ENCODE measurements at regions not wholly inside any gene's neighbourhood (a gene's known extent, or its start where the extent isn't known, plus 50 kb on each side); places are given as distances from the start of the nearest gene placed in this dataset.

DNA sequence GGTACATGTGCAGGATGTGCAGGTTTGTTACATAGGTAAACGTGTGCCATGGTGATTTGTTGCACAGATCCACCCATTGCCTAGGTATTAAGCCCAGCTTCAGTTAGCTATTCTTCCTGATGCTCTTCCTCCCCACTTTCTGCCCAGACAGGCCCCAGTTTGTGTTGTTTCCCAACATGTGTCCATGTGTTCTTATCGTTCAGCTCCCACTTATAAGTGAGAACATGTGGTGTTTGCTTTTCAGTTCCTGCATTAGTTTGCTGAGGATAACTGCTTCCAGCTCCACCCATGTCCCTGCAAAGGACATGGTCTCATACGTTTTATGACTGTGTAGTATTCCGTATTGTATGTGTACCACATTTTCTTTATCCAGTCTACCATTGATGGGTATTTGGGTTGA is 251.7 kb upstream of the NOVA1 start:
- Histone ChIP-seq H3K4ac (ENCODE audit: low read length) (no peak overlapping the region), H3K4me1 (ENCODE audit: control insufficient read depth in 2 of 2, insufficient read depth in 1 of 2, low read depth in 1 of 2, low read length in 2 of 2) (peaks cover 1 to 5% of the 10 kb centered on the region in 2 donors), H2BK12ac (ENCODE audit: low read length) (no peak overlapping the region), H4K91ac (ENCODE audit: low read depth, low read length, poor library complexity) (no peak overlapping the region), H3K9me3 (replicated peaks in 1 of 2; ENCODE audit: control insufficient read depth in 2 of 2, insufficient read depth in 1 of 2, low read depth in 1 of 2, low read length in 2 of 2) (no peaks in the 10 kb centered on the region), H3K36me3 (replicated peaks in 1 of 2; ENCODE audit: control insufficient read depth in 2 of 2, insufficient read depth in 2 of 2, low read length in 2 of 2) (no peaks in the 10 kb centered on the region), H3K14ac (ENCODE audit: low read length) (no peak overlapping the region), H2BK15ac (ENCODE audit: low read length) (no peak overlapping the region), H3K18ac (ENCODE audit: low read length) (no peak overlapping the region), H2AK5ac (ENCODE audit: low read depth, low read length) (no peak overlapping the region), H3K27ac (replicated peaks; ENCODE audit: low read length) (no peak overlapping the region), H3K4me2 (ENCODE audit: insufficient read depth, low read length, poor library complexity, severe bottlenecking) (no peak overlapping the region), H2BK120ac (ENCODE audit: low read depth, low read length) (no peak overlapping the region), H3K79me1 (ENCODE audit: low read depth, low read length) (no peaks in the 10 kb centered on the region), H3K23ac (ENCODE audit: low read depth, low read length, poor library complexity) (no peak overlapping the region), H2AFZ (ENCODE audit: low read length) (no peak overlapping the region), H2BK5ac (ENCODE audit: low read length) (no peak overlapping the region), H3K27me3 (ENCODE audit: control insufficient read depth in 3 of 3, insufficient read depth in 3 of 3, low read depth in 1 of 3, low read length in 3 of 3) (no peaks in the 10 kb centered on the region), H3K4me3 (ENCODE audit: low read length in 2 of 2) (no peak overlapping the region), H4K8ac (ENCODE audit: low read depth, low read length) (no peak overlapping the region), H3K9ac (ENCODE audit: low read depth, low read length, poor library complexity) (no peak overlapping the region)
- whole genome bisulfite sequencing, 2 donors (ENCODE audit: extremely low coverage in 2 of 2, insufficient read length in 2 of 2, insufficient replicate concordance in 1 of 2): no CpG with 5 or more reads among the region's 4 CpGs
- no peak for DNase-seq (ENCODE audit: low spot score)

DNA sequence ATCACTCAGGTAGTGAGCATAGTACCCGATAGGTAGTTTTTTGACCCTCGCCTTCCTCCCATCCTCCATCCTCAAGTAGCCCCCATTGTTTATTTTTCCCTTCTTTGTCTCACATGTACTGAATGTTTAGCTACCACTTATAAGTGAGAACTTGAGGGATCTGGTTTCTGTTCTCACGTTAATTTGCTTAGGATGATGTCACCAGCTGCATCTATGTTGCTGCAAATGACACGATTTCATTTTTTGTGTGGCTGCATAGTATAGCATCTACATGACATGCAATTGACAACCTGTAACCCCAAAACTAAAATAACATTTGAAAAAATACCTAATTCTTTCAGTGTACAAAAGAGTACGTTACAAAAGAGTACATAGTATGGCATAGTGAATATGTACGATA is 254.0 kb upstream of the NOVA1 start:
- no peak overlapping the region for H3K4me2 ChIP-seq (ENCODE audit: insufficient read depth, low read length, poor library complexity, severe bottlenecking)
- H3K14ac ChIP-seq (ENCODE audit: low read length): no peak overlapping the region
- H2BK12ac ChIP-seq (ENCODE audit: low read length): no peak overlapping the region
- H2BK120ac ChIP-seq (ENCODE audit: low read depth, low read length): no peak overlapping the region
- H3K9ac ChIP-seq (ENCODE audit: low read depth, low read length, poor library complexity): no peak overlapping the region
- H3K4me1 ChIP-seq (ENCODE audit: control insufficient read depth in 2 of 2, insufficient read depth in 1 of 2, low read depth in 1 of 2, low read length in 2 of 2): no peaks in the 10 kb centered on the region
- no peak overlapping the region for H3K4ac ChIP-seq (ENCODE audit: low read length)
- H4K91ac ChIP-seq (ENCODE audit: low read depth, low read length, poor library complexity): no peak overlapping the region
- no peak overlapping the region for H4K8ac ChIP-seq (ENCODE audit: low read depth, low read length)
- H3K9me3 ChIP-seq (replicated peaks in 1 of 2; ENCODE audit: control insufficient read depth in 2 of 2, insufficient read depth in 1 of 2, low read depth in 1 of 2, low read length in 2 of 2): no peaks in the 10 kb centered on the region
- H2BK15ac ChIP-seq (ENCODE audit: low read length): no peak overlapping the region
- H3K23ac ChIP-seq (ENCODE audit: low read depth, low read length, poor library complexity): no peak overlapping the region
- H3K36me3 ChIP-seq (replicated peaks in 1 of 2; ENCODE audit: control insufficient read depth in 2 of 2, insufficient read depth in 2 of 2, low read length in 2 of 2): no peaks in the 10 kb centered on the region
- no peak overlapping the region for H3K4me3 ChIP-seq (ENCODE audit: low read length in 2 of 2)
- no peaks in the 10 kb centered on the region for H3K27me3 ChIP-seq (ENCODE audit: control insufficient read depth in 3 of 3, insufficient read depth in 3 of 3, low read depth in 1 of 3, low read length in 3 of 3)
- H2AK5ac ChIP-seq (ENCODE audit: low read depth, low read length): no peak overlapping the region
- no peak for DNase-seq (ENCODE audit: low spot score)
- no peak overlapping the region for H2AFZ ChIP-seq (ENCODE audit: low read length)
- WGBS, 2 donors (ENCODE audit: extremely low coverage in 2 of 2, insufficient read length in 2 of 2, insufficient replicate concordance in 1 of 2): no CpG with 5 or more reads among the region's 6 CpGs
- no peak overlapping the region for H3K27ac ChIP-seq (replicated peaks; ENCODE audit: low read length)
- no peak overlapping the region for H3K18ac ChIP-seq (ENCODE audit: low read length)
- no peaks in the 10 kb centered on the region for H3K79me1 ChIP-seq (ENCODE audit: low read depth, low read length)
- no peak overlapping the region for H2BK5ac ChIP-seq (ENCODE audit: low read length)

DNA sequence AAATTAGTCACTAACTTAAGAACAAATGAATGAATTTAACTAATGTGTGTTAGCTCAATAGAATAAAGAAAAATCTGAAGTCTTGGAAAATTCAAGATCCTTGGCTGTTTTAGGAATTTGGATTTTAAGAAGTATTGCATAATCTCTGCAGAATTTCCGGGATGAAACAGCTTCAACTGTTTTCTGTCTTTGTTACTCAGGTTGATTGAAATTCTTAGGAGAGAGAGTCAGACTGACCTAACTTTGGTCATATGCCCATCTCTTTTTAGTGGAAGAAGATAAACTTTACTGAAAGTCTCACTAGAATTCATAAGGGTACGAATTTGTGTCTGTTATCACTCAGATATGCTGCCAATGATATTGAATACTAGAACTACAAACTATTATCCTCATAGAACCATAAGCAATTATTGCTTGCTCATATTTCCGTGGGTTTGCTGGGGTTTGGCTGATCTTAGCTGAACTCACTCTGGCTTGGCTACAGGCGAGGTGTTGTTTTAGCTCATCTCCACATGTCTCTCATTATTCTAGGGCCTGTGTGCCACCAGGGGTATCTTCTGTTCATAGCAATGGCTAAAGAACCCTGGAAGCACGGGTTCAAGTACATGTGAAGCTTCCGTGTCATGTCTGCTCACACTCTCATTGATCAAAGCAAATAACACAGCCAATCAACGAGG is 257.4 kb upstream of the NOVA1 start:
- DNase-seq (ENCODE audit: low spot score): no peak
- no peaks in the 10 kb centered on the region for H3K36me3 ChIP-seq (replicated peaks in 1 of 2; ENCODE audit: control insufficient read depth in 2 of 2, insufficient read depth in 2 of 2, low read length in 2 of 2)
- no peak overlapping the region for H3K4me3 ChIP-seq (ENCODE audit: low read length in 2 of 2)
- no peak overlapping the region for H3K14ac ChIP-seq (ENCODE audit: low read length)
- no peak overlapping the region for H3K18ac ChIP-seq (ENCODE audit: low read length)
- no peak overlapping the region for H2BK15ac ChIP-seq (ENCODE audit: low read length)
- H2AK5ac ChIP-seq (ENCODE audit: low read depth, low read length): no peak overlapping the region
- no peak overlapping the region for H2BK12ac ChIP-seq (ENCODE audit: low read length)
- H3K27me3 ChIP-seq (ENCODE audit: control insufficient read depth in 3 of 3, insufficient read depth in 3 of 3, low read depth in 1 of 3, low read length in 3 of 3): no peaks in the 10 kb centered on the region
- no CpG with 5 or more reads among the region's 7 CpGs for WGBS, 2 donors (ENCODE audit: extremely low coverage in 2 of 2, insufficient read length in 2 of 2, insufficient replicate concordance in 1 of 2)
- no peak overlapping the region for H3K27ac ChIP-seq (replicated peaks; ENCODE audit: low read length)
- H2BK120ac ChIP-seq (ENCODE audit: low read depth, low read length): no peak overlapping the region
- no peak overlapping the region for H2AFZ ChIP-seq (ENCODE audit: low read length)
- H3K79me1 ChIP-seq (ENCODE audit: low read depth, low read length): no peaks in the 10 kb centered on the region
- H2BK5ac ChIP-seq (ENCODE audit: low read length): no peak overlapping the region
- H3K23ac ChIP-seq (ENCODE audit: low read depth, low read length, poor library complexity): no peak overlapping the region
- no peaks in the 10 kb centered on the region for H3K9me3 ChIP-seq (replicated peaks in 1 of 2; ENCODE audit: control insufficient read depth in 2 of 2, insufficient read depth in 1 of 2, low read depth in 1 of 2, low read length in 2 of 2)
- no peak overlapping the region for H4K91ac ChIP-seq (ENCODE audit: low read depth, low read length, poor library complexity)
- H3K4me2 ChIP-seq (ENCODE audit: insufficient read depth, low read length, poor library complexity, severe bottlenecking): no peak overlapping the region
- no peak overlapping the region for H3K4ac ChIP-seq (ENCODE audit: low read length)
- H3K9ac ChIP-seq (ENCODE audit: low read depth, low read length, poor library complexity): no peak overlapping the region
- H4K8ac ChIP-seq (ENCODE audit: low read depth, low read length): no peak overlapping the region
- H3K4me1 ChIP-seq (ENCODE audit: control insufficient read depth in 2 of 2, insufficient read depth in 1 of 2, low read depth in 1 of 2, low read length in 2 of 2): no peaks in the 10 kb centered on the region

DNA sequence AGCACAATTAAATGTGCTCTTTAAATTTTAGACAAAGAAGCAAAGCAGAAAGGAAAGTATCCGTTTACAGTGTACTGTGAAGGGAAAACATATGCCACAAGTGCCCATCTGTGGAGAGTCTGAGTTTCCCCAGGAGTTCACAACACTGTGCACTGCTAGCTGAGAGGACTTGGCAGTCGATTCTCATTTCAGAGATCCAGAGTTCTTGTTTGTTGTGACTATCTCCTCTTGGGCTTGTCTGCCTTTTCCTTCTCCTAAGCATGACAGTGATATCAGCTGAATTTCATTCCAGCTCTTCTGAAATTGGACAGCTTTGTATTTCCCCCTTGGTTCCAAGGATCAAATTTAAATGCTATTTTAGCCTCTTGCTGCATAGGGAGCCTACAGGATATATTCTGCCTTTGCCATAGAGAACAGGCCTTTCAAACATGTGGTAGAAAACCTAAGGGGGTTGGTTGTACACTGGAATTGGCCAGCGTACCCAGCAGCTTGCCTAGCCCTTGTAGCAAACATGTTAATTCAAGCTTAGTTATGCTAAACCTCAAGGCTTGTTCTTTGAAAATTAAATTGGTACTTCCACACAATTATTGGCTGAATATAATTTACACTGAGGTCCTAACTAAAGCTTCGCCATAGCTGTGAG is 259.2 kb upstream of the NOVA1 start:
- Histone ChIP-seq H3K4ac (ENCODE audit: low read length) (no peak overlapping the region), H2AFZ (ENCODE audit: low read length) (peak overlapping the region; percentile 1), H3K27ac (replicated peaks; ENCODE audit: low read length) (no peak overlapping the region), H3K4me3 (ENCODE audit: low read length in 2 of 2) (no peak overlapping the region), H3K18ac (ENCODE audit: low read length) (no peak overlapping the region), H3K36me3 (replicated peaks in 1 of 2; ENCODE audit: control insufficient read depth in 2 of 2, insufficient read depth in 2 of 2, low read length in 2 of 2) (no peaks in the 10 kb centered on the region), H3K4me1 (ENCODE audit: control insufficient read depth in 2 of 2, insufficient read depth in 1 of 2, low read depth in 1 of 2, low read length in 2 of 2) (no peaks in the 10 kb centered on the region), H3K27me3 (ENCODE audit: control insufficient read depth in 3 of 3, insufficient read depth in 3 of 3, low read depth in 1 of 3, low read length in 3 of 3) (no peaks in the 10 kb centered on the region), H3K14ac (ENCODE audit: low read length) (no peak overlapping the region), H3K9ac (ENCODE audit: low read depth, low read length, poor library complexity) (no peak overlapping the region), H3K9me3 (replicated peaks in 1 of 2; ENCODE audit: control insufficient read depth in 2 of 2, insufficient read depth in 1 of 2, low read depth in 1 of 2, low read length in 2 of 2) (no peaks in the 10 kb centered on the region), H4K8ac (ENCODE audit: low read depth, low read length) (no peak overlapping the region), H4K91ac (ENCODE audit: low read depth, low read length, poor library complexity) (no peak overlapping the region), H2AK5ac (ENCODE audit: low read depth, low read length) (no peak overlapping the region), H3K23ac (ENCODE audit: low read depth, low read length, poor library complexity) (no peak overlapping the region), H2BK5ac (ENCODE audit: low read length) (no peak overlapping the region), H3K79me1 (ENCODE audit: low read depth, low read length) (no peaks in the 10 kb centered on the region), H3K4me2 (ENCODE audit: insufficient read depth, low read length, poor library complexity, severe bottlenecking) (no peak overlapping the region), H2BK15ac (ENCODE audit: low read length) (no peak overlapping the region), H2BK12ac (ENCODE audit: low read length) (no peak overlapping the region), H2BK120ac (ENCODE audit: low read depth, low read length) (no peak overlapping the region)
- DNase-seq (ENCODE audit: low spot score): no peak
- no CpG with 5 or more reads among the region's 4 CpGs for WGBS, 2 donors (ENCODE audit: extremely low coverage in 2 of 2, insufficient read length in 2 of 2, insufficient replicate concordance in 1 of 2)

Measured in neuronal stem cell (in vitro differentiated cells).